Mesodermal cell (in vitro differentiated cells): ENCODE measurements at regions not wholly inside any gene's neighbourhood (a gene's known extent, or its start where the extent isn't known, plus 50 kb on each side); places are given as distances from the start of the nearest gene placed in this dataset.

Experiments
- H3K27ac ChIP-seq: 2 replicates; pipeline ENCODE4 v1.7.0; 2013; ENCODE audit warnings: mild to moderate bottlenecking, low read depth, low read length, moderate library complexity; ENCODE audit not compliant: severe bottlenecking
- H3K36me3 ChIP-seq: 2 replicates; pipeline ENCODE4 v1.7.1; 2013; ENCODE audit warnings: mild to moderate bottlenecking, low read length, moderate library complexity; ENCODE audit not compliant: control insufficient read depth, insufficient read depth
- H3K4me1 ChIP-seq: one replicate; pipeline ENCODE4 v1.7.1; 2013; ENCODE audit warnings: mild to moderate bottlenecking, low read length; ENCODE audit not compliant: insufficient read depth, control insufficient read depth, poor library complexity, severe bottlenecking
- H3K4me3 ChIP-seq: 2 replicates; pipeline ENCODE4 v1.7.0; 2013; ENCODE audit warnings: low read length, control low read depth, mild to moderate bottlenecking; ENCODE audit not compliant: insufficient read depth, poor library complexity, severe bottlenecking; ENCODE audit errors: extremely low read depth
- H3K9me3 ChIP-seq: 2 replicates; pipeline ENCODE4 v1.7.1; 2013; ENCODE audit warnings: mild to moderate bottlenecking, low read length, moderate library complexity; ENCODE audit not compliant: control insufficient read depth
- WGBS, 2 experiments: methylation state at CpG; one replicate each; pipeline ENCODE4 v1.1.5; 2013; ENCODE audit warnings: missing lambda C conversion rate in 2 of 2; ENCODE audit not compliant: insufficient coverage in 2 of 2; 5-methylcytosine and 5-hydroxymethylcytosine counted together

DNA sequence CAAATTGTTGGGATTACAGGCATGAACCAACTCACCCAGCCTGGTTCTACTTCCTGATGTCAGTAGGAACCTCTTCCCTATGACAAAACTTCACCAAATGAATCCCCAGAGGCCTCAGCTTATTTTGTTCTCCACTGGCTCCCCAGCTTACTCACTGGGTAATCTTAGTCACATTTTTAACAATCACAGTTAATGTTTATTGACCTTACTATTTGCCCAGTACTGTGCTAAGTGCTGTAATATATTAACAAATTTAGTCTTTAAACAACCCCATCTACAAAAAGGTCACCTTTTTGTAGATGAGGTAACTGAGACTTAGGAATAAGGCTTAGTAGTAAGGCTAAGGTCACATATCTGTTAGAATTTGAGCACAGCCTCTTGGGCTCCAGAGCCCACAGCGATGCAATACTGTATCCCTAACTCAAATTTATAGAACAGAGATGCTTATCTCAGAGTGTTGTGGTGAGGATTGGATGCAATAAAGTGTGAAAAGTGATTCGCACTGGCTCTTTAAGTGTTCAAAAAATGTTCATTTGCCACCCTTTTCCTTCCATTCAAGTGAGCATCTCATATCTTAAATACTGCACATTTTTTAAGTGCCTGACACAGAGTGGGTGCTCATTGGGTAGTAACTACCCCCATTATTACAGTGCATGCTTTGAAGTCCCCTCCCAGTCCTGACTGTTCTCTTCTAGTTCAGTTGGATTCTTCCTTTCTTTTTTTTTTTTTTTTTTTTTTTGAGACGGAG, 146.4 kb upstream of the ARHGAP5 start:
- Histone ChIP-seq H3K4me3 (no peak overlapping the region), H3K27ac (peak overlapping the region; percentile 24), H3K4me1 (peaks cover 31% of the 10 kb centered on the region), H3K9me3 (no peaks in the 10 kb centered on the region), H3K36me3 (no peaks in the 10 kb centered on the region)
- WGBS, 2 experiments, result 67% methylated on average over 1 of the region's 3 CpGs; no CpG with 5 or more reads in 1 of the 2 experiments

GRCh38 chr14:31932675-31933074, 144.4 kb upstream of the ARHGAP5 start:
- Histone ChIP-seq H3K4me3 (no peak overlapping the region), H3K4me1 (peaks cover 27% of the 10 kb centered on the region), H3K36me3 (no peaks in the 10 kb centered on the region), H3K9me3 (no peaks in the 10 kb centered on the region), H3K27ac (no peak overlapping the region)
- WGBS, 2 experiments, result 72 to 76% methylated on average over 5 of the region's 5 CpGs

GRCh38 chr14:31933716-31934115, 143.4 kb upstream of the ARHGAP5 start:
- WGBS, 2 experiments, result 90% methylated on average over 2 of the region's 3 CpGs; no CpG with 5 or more reads in 1 of the 2 experiments
- Histone ChIP-seq H3K27ac (no peak overlapping the region), H3K4me1 (peaks cover 30% of the 10 kb centered on the region), H3K4me3 (no peak overlapping the region), H3K9me3 (no peaks in the 10 kb centered on the region), H3K36me3 (no peaks in the 10 kb centered on the region)

DNA sequence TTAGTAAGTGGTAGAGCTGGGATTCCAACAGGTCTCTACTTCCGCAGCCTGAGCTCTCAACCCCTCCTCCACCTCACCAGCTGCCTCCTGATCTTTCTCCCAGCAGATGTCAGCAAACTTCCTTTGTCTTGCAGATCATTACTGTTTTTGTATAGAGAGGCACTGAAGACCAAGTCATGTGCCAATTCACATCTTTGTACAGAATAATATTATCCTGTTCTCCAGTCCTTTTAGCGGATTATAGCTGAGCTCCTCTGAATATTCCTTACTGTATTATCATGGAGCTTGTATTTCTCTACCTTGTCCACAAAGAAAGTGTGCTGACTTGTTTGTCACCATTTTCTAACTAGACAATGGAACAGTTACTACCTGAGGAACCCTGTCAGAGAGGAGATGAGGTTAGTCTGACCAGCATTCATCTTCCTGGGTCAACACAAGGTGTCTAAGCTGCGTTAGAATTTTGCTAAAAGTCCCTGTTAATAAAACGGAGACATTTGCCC, 142.3 kb upstream of the ARHGAP5 start:
- Histone ChIP-seq H3K9me3 (no peaks in the 10 kb centered on the region), H3K36me3 (no peaks in the 10 kb centered on the region), H3K4me3 (no peak overlapping the region), H3K4me1 (peaks cover 30% of the 10 kb centered on the region), H3K27ac (no peak overlapping the region)
- WGBS, 2 experiments, result 20 to 33% methylated on average over 1 of the region's 4 CpGs

DNA sequence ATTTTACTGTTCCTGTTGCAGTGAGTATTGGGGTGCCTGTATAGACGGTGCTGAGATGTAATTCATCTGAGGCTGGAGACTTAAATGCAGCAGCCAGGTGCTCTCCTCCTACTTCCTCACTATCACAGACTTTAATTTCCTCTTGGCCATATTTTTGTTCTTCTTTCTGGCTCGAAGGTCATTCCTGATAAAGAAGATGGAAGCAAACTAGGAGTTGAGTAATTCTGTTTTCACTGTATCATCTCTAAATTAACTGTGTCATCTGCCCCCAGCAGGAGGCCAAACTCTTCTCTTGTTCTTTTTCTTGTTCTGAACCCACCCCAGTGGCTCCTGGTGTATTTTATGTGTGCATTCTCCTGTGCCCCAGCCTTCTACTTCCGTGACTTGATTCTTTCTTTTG, 141.7 kb upstream of the ARHGAP5 start:
- H3K27ac ChIP-seq, result no peak overlapping the region
- no peaks in the 10 kb centered on the region for H3K36me3 ChIP-seq
- H3K4me1 ChIP-seq, result peaks cover 30% of the 10 kb centered on the region
- 63% methylated on average over 2 of the region's 3 CpGs; no CpG with 5 or more reads in 1 of the 2 experiments for WGBS, 2 experiments
- H3K9me3 ChIP-seq, result no peaks in the 10 kb centered on the region
- H3K4me3 ChIP-seq, result no peak overlapping the region

DNA sequence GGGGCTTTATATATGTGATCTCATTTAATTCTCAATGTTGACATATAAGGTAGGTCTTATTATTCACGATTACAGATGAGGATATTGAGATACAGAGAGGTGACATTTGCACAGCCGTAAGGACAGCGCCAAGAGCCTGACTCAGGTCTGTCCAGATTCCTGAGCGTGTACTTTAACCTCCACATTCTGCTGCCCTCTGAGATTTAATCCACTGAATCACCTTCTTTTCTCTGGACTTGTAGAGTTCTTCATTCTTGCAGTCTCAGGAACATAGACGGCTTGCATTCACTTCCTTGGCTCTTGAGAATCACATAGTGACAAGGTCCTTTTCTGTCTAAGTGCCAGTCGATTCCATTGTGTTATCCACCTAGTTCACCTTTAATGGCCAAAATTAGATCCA, 141.0 kb upstream of the ARHGAP5 start:
- 95 to 100% methylated on average over 4 to 5 of the region's 6 CpGs for WGBS, 2 experiments
- Histone ChIP-seq H3K4me3 (no peak overlapping the region), H3K27ac (peak overlapping the region; percentile 18), H3K4me1 (peaks cover 30% of the 10 kb centered on the region), H3K9me3 (no peaks in the 10 kb centered on the region), H3K36me3 (no peaks in the 10 kb centered on the region)

GRCh38 chr14:31937730-31938346, 139.3 kb upstream of the ARHGAP5 start:
- Histone ChIP-seq H3K4me1 (peaks cover 30% of the 10 kb centered on the region), H3K27ac (peak overlapping the region; percentile 77)
- WGBS, 2 experiments, result 74 to 83% methylated on average over 1 to 3 of the region's 3 CpGs

DNA sequence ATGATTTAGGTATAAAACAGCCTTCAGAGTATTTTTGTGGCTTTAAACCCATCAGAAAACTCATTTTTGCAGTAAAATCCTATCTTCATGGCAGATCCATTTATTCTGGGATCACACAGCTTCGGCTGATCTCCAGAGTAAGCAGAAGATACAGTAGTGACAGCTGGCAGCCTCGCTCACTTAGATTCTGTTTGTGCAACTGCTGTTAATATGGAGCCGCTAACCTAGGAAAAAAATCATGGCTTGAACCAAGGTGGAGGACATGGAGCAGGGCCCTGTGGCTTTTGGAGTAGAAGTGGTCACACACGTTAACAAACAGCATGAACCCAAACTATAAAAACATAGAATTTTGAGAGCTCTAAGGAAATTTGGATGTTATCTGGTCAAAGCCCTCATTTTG, 137.2 kb upstream of the ARHGAP5 start:
- H3K9me3 ChIP-seq, result no peaks in the 10 kb centered on the region
- H3K4me1 ChIP-seq, result peaks cover 23% of the 10 kb centered on the region
- WGBS, 2 experiments, result 83 to 100% methylated on average over 2 to 3 of the region's 4 CpGs
- no peak overlapping the region for H3K4me3 ChIP-seq
- H3K36me3 ChIP-seq, result no peaks in the 10 kb centered on the region
- H3K27ac ChIP-seq, result no peak overlapping the region

More at GRCh38 chr14:31937730-31938346, 139.3 kb upstream of the ARHGAP5 start:
- Histone ChIP-seq H3K36me3 (no peaks in the 10 kb centered on the region), H3K9me3 (no peaks in the 10 kb centered on the region), H3K4me3 (no peak overlapping the region)

- Histone ChIP-seq H3K9me3 (no peaks in the 10 kb centered on the region), H3K4me1 (peaks cover 7% of the 10 kb centered on the region), H3K4me3 (no peak overlapping the region), H3K27ac (no peak overlapping the region), H3K36me3 (no peaks in the 10 kb centered on the region)
- 94 to 100% methylated on average over 1 of the region's 1 CpG for WGBS, 2 experiments
These were observed 135.6 kb upstream of the ARHGAP5 start for GRCh38 chr14:31941487-31941886.

DNA sequence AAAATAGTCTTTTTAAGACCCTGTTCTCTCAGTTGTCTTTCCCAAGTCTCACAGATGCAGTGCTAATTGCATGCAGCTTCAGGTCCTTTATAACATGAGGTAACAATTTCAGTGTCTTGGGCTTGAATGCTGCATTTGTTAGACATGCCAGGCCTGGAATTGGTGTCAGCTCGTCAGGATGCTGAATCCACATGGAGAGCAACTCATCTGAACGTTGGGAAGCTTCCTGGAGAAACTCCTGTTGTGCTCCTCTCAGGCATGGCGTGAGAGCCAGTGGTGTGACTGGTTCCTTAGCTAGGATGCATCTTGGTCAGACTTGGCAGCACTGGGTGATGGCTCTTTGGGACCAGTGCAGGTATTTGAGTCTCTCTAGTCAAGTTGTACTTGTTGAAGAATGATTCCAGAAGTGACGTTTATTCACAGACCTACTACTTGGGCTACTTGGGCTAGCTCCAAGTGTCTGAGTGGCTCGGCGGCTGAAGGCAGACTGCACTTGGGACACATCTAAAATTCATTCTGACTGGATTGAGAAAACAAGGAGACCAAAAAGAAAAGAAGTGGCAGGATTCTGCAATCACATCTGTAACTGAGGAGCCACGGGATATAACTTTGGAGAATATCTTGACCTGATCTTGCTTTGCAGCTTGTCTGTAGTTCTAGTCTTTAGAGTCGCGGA, 134.8 kb upstream of the ARHGAP5 start:
- Histone ChIP-seq H3K9me3 (no peaks in the 10 kb centered on the region), H3K4me3 (no peak overlapping the region), H3K36me3 (no peaks in the 10 kb centered on the region), H3K27ac (no peak overlapping the region), H3K4me1 (peaks cover 10% of the 10 kb centered on the region)
- 83 to 91% methylated on average over 7 to 8 of the region's 9 CpGs for WGBS, 2 experiments
